ENCODE measurements at regions not wholly inside any gene's neighbourhood (a gene's known extent, or its start where the extent isn't known, plus 50 kb on each side); places are given as distances from the start of the nearest gene placed in this dataset.

- Histone ChIP-seq H4K20me1 (ENCODE audit: insufficient read depth, low read length, poor library complexity, severe bottlenecking) (no peaks in the 10 kb centered on the region), H3K36me3 (ENCODE audit: insufficient read depth, low read length) (no peaks in the 10 kb centered on the region), H3K4me3 (ENCODE audit: low read length, poor library complexity, severe bottlenecking) (no peak overlapping the region), H3K9ac (ENCODE audit: low read depth, low read length, poor library complexity, severe bottlenecking) (no peak overlapping the region), H3K4me1 (ENCODE audit: insufficient read depth, low read length, poor library complexity, severe bottlenecking) (no peaks in the 10 kb centered on the region), H3K4me2 (ENCODE audit: low read depth, low read length, poor library complexity, severe bottlenecking) (no peak overlapping the region), H3K79me2 (ENCODE audit: insufficient read depth, low read length) (no peaks in the 10 kb centered on the region), H3K9me3 (ENCODE audit: insufficient read depth, low read depth, low read length) (no peaks in the 10 kb centered on the region), H2AFZ (ENCODE audit: low read length) (no peak overlapping the region), H3K9me2 (replicated peaks; ENCODE audit: low read depth, low read length) (no peaks in the 10 kb centered on the region), H3F3A (ENCODE audit: low read depth) (no peaks in the 10 kb centered on the region), H3K27me3 (ENCODE audit: insufficient read depth, low read length, poor library complexity, severe bottlenecking) (no peaks in the 10 kb centered on the region)
- TF ChIP-seq CTCF (conservative IDR thresholded peaks at IDR 0.05; ENCODE audit: low read length) (no peak), EZH2phosphoT487 (IDR thresholded peaks at IDR 0.05; ENCODE audit: borderline replicate concordance) (no peak)
Observed at GRCh38 chr2:67702937-67703336, 305.8 kb downstream of the ETAA1 start.

DNA sequence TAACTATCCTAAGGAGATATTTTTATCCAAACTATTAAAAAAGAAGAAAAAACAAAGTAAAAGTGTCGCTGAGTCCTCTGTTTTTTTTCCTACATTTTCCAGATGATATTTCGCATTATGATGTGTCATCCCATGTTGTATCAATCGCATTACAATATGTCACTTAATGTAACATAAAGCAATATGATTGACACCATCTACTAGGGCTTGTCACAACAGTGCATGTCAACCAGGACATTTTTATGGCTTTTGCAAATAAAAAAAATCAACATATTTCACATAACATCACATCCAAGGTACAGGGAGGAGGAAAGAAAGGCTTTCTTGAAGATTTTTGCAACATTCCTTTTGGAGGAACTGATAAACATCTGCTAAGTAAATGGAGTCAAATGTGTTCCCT, 308.9 kb downstream of the ETAA1 start:
- Histone ChIP-seq H3K4me3 (ENCODE audit: low read length, poor library complexity, severe bottlenecking) (no peak overlapping the region), H3F3A (ENCODE audit: low read depth) (no peaks in the 10 kb centered on the region), H3K79me2 (ENCODE audit: insufficient read depth, low read length) (no peaks in the 10 kb centered on the region), H3K36me3 (ENCODE audit: insufficient read depth, low read length) (no peaks in the 10 kb centered on the region), H4K20me1 (ENCODE audit: insufficient read depth, low read length, poor library complexity, severe bottlenecking) (no peaks in the 10 kb centered on the region), H3K9ac (ENCODE audit: low read depth, low read length, poor library complexity, severe bottlenecking) (no peak overlapping the region), H3K9me2 (replicated peaks; ENCODE audit: low read depth, low read length) (no peaks in the 10 kb centered on the region), H3K4me1 (ENCODE audit: insufficient read depth, low read length, poor library complexity, severe bottlenecking) (no peaks in the 10 kb centered on the region), H2AFZ (ENCODE audit: low read length) (no peak overlapping the region), H3K27me3 (ENCODE audit: insufficient read depth, low read length, poor library complexity, severe bottlenecking) (no peaks in the 10 kb centered on the region), H3K9me3 (ENCODE audit: insufficient read depth, low read depth, low read length) (no peaks in the 10 kb centered on the region), H3K4me2 (ENCODE audit: low read depth, low read length, poor library complexity, severe bottlenecking) (no peak overlapping the region)
- TF ChIP-seq EZH2phosphoT487 (IDR thresholded peaks at IDR 0.05; ENCODE audit: borderline replicate concordance): no peak
- TF ChIP-seq CTCF (conservative IDR thresholded peaks at IDR 0.05; ENCODE audit: low read length): no peak

DNA sequence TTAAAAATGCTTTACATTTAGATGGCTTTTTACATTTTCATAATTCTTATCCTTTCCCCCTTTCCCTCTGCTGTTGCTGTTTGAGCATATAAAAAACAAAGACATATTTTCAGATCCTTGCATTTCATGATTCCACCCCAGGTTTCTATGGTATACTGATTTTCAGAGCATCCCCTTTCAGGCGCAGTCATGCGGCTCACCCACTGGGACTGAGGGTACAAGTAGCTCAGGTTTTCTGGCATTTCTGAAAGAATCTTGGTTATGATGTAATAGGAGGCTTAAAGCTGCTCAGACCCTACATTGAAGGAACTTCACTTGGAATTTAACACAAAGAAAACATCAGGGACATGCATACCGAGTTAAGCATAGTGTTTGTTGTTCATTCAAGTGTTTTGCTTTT, 310.8 kb downstream of the ETAA1 start:
- Histone ChIP-seq H3K9me2 (replicated peaks; ENCODE audit: low read depth, low read length) (no peaks in the 10 kb centered on the region), H4K20me1 (ENCODE audit: insufficient read depth, low read length, poor library complexity, severe bottlenecking) (no peaks in the 10 kb centered on the region), H3K79me2 (ENCODE audit: insufficient read depth, low read length) (no peaks in the 10 kb centered on the region), H3K36me3 (ENCODE audit: insufficient read depth, low read length) (no peaks in the 10 kb centered on the region), H3K4me3 (ENCODE audit: low read length, poor library complexity, severe bottlenecking) (no peak overlapping the region), H3K9me3 (ENCODE audit: insufficient read depth, low read depth, low read length) (no peaks in the 10 kb centered on the region), H3F3A (ENCODE audit: low read depth) (no peaks in the 10 kb centered on the region), H3K4me2 (ENCODE audit: low read depth, low read length, poor library complexity, severe bottlenecking) (no peak overlapping the region), H3K27me3 (ENCODE audit: insufficient read depth, low read length, poor library complexity, severe bottlenecking) (no peaks in the 10 kb centered on the region), H3K9ac (ENCODE audit: low read depth, low read length, poor library complexity, severe bottlenecking) (no peak overlapping the region), H3K4me1 (ENCODE audit: insufficient read depth, low read length, poor library complexity, severe bottlenecking) (no peaks in the 10 kb centered on the region), H2AFZ (ENCODE audit: low read length) (no peak overlapping the region)
- TF ChIP-seq CTCF (conservative IDR thresholded peaks at IDR 0.05; ENCODE audit: low read length) (no peak), EZH2phosphoT487 (IDR thresholded peaks at IDR 0.05; ENCODE audit: borderline replicate concordance) (no peak)
